Breast epithelium (tissue), 3 donors: ENCODE measurements at regions not wholly inside any gene's neighbourhood (a gene's known extent, or its start where the extent isn't known, plus 50 kb on each side); places are given as distances from the start of the nearest gene placed in this dataset.

Experiments used
- POLR2A ChIP-seq: fragments of 450-650 bp; IDR thresholded peaks from one replicate; pipeline ENCODE4 v1.6.1; 2016; ENCODE audit warnings: antibody characterized with exemption, mild to moderate bottlenecking, moderate library complexity
- TF ChIP-seq, protein P1 (sequence below), 3 donors: fragments of 450-650 bp; IDR thresholded peaks; one replicate each; pipeline ENCODE4 v1.5.1; 2016 to 2017; ENCODE audit warnings: antibody characterized with exemption in 3 of 3, mild to moderate bottlenecking in 3 of 3, moderate library complexity in 3 of 3

DNA sequence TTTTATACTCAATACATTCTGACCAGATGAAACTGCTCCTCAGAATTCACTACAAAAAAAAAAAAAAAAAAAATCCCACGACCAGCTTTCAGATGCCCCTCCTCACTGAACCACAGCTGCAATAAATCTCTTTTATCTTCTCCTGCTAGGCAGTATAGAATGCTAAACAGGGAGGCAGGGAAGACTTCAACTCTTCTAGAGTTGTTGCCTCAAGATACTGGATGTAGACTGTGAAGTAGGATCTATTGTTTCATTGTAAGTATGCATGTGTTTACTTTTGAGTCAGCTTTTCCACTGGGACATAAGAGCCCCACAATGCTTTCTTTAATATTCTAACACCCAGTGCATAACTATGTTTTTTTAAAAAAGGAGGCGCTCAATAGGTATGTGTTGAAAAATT, 401.4 kb downstream of the TBL1XR1 start:
- no peak for TF ChIP-seq POLR2A
- TF ChIP-seq, protein P1, sequence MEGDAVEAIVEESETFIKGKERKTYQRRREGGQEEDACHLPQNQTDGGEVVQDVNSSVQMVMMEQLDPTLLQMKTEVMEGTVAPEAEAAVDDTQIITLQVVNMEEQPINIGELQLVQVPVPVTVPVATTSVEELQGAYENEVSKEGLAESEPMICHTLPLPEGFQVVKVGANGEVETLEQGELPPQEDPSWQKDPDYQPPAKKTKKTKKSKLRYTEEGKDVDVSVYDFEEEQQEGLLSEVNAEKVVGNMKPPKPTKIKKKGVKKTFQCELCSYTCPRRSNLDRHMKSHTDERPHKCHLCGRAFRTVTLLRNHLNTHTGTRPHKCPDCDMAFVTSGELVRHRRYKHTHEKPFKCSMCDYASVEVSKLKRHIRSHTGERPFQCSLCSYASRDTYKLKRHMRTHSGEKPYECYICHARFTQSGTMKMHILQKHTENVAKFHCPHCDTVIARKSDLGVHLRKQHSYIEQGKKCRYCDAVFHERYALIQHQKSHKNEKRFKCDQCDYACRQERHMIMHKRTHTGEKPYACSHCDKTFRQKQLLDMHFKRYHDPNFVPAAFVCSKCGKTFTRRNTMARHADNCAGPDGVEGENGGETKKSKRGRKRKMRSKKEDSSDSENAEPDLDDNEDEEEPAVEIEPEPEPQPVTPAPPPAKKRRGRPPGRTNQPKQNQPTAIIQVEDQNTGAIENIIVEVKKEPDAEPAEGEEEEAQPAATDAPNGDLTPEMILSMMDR (IDR thresholded peaks at IDR 0.05), result no peak
